Body of pancreas (tissue), 4 donors: ENCODE measurements at regions not wholly inside any gene's neighbourhood (a gene's known extent, or its start where the extent isn't known, plus 50 kb on each side); places are given as distances from the start of the nearest gene placed in this dataset.

ENCODE experiments used
- ATAC-seq: fragments of 150-250 bp; one replicate; pipeline ENCODE4 v1.9.1; 2016
- DNase-seq, 4 donors: peaks; one replicate each; pipeline ENCODE4 v3.0.0-alpha.2; 2019
- H3K27ac ChIP-seq, 4 donors: fragments of 200-600 bp; sonication (generic); 1 replicate in 3 of 4; 2 replicates in 1 of 4; pipeline versions ENCODE4 v1.5.1 to v1.6.1; 2016 to 2019; ENCODE audit warnings: mild to moderate bottlenecking in 1 of 4, mixed read lengths in 1 of 4, moderate library complexity in 1 of 4
- H3K27me3 ChIP-seq, 2 donors: fragments of 200-600 bp; sonication (generic); one replicate each; pipeline ENCODE4 v1.6.0; 2016; ENCODE audit warnings: mild to moderate bottlenecking in 1 of 2
- H3K36me3 ChIP-seq, 2 donors: fragments of 200-600 bp; sonication (generic); replicated peaks in 1 of 2; 2 replicates each; pipeline ENCODE4 v1.5.1; 2016; ENCODE audit warnings: low read depth in 2 of 2; ENCODE audit not compliant: insufficient read depth in 1 of 2
- H3K4me1 ChIP-seq: fragments of 200-600 bp; sonication (generic); one replicate; pipeline ENCODE4 v1.6.0; 2016
- H3K4me3 ChIP-seq, 2 donors: fragments of 200-600 bp; sonication (generic); 1 replicate in 1 of 2; 2 replicates in 1 of 2; pipeline ENCODE4 v1.5.1; 2016 to 2019
- H3K9me3 ChIP-seq, 3 donors: fragments of 200-600 bp; sonication (generic); 1 replicate in 2 of 3; 2 replicates in 1 of 3; pipeline ENCODE4 v1.5.1; 2016
- POLR2A ChIP-seq, 3 donors: fragments of 450-650 bp; IDR thresholded peaks; one replicate each; pipeline ENCODE4 v1.6.1; 2016; ENCODE audit warnings: antibody characterized with exemption in 3 of 3, mild to moderate bottlenecking in 2 of 3
- WGBS, 2 donors: methylation state at CpG; one replicate each; pipeline ENCODE4 v1.1.5; 2017; 5-methylcytosine and 5-hydroxymethylcytosine counted together
- intact Hi-C: fragments of 100-400 bp; cut with DNase I; formaldehyde crosslinking; loops from one replicate; pipeline ENCODE4 v1.15.1; 2023
- TF ChIP-seq, protein P1 (sequence below), 7 experiments: fragments of 450-650 bp in 4 of 7; fragments of 200-600 bp in 3 of 7; sonication (generic) in 3 of 7; IDR thresholded peaks; one replicate each; pipeline ENCODE4 v1.5.1; 2016 to 2019; ENCODE audit warnings: antibody characterized with exemption in 7 of 7

DNA sequence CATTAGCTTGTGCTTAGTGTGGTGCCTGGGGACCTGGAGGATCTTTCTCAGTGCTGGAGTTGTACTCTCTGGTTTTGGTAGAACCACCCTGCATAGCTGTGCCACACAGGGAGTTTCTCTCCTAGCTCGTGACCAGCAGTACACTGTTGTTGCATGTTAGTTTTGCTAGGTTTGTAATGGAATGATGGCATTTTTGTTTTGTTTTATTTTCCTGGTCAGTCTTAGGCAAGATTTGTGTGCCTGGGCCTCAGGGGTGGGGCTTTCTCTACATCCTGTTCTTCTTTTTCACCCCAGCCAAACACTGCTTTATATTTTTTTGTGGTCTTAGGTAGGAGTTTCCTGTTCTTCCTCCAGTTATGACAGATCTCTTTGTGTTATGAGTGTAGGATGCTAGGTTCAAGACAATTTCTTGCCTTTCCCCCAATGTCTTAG, 534.5 kb upstream of the KCNMB2 start:
- no peak for ATAC-seq
- WGBS, 2 donors: 65 to 83% methylated on average over 1 of the region's 1 CpG
- intact Hi-C loops: no loop called here

DNA sequence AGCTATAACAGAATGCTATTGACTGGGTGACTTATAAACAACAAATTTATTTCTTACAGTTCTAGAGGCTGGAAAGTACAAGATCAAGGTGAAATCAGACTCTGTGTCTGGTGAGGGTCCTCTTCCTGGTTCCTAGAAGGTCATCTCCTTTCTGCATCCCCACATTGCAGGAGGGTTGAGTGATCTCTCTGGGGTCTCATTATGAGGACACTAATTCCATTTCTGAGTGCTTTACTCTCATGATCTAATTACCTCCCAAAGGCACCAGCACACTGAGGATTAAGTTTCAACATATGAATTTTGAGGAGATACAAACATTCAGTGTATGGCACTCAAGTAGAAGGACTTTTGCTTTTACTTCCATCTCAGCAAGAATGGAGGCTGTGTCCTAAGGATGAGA, 534.1 kb upstream of the KCNMB2 start:
- Histone ChIP-seq H3K9me3 (no peaks in the 10 kb centered on the region), H3K36me3 (no peaks in the 10 kb centered on the region), H3K27ac (no peak overlapping the region), H3K4me3 (no peak overlapping the region), H3K4me1 (no peaks in the 10 kb centered on the region), H3K27me3 (no peaks in the 10 kb centered on the region)
- TF ChIP-seq POLR2A (IDR thresholded peaks at IDR 0.05): no peak
- TF ChIP-seq, protein P1, sequence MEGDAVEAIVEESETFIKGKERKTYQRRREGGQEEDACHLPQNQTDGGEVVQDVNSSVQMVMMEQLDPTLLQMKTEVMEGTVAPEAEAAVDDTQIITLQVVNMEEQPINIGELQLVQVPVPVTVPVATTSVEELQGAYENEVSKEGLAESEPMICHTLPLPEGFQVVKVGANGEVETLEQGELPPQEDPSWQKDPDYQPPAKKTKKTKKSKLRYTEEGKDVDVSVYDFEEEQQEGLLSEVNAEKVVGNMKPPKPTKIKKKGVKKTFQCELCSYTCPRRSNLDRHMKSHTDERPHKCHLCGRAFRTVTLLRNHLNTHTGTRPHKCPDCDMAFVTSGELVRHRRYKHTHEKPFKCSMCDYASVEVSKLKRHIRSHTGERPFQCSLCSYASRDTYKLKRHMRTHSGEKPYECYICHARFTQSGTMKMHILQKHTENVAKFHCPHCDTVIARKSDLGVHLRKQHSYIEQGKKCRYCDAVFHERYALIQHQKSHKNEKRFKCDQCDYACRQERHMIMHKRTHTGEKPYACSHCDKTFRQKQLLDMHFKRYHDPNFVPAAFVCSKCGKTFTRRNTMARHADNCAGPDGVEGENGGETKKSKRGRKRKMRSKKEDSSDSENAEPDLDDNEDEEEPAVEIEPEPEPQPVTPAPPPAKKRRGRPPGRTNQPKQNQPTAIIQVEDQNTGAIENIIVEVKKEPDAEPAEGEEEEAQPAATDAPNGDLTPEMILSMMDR (IDR thresholded peaks at IDR 0.05): no peak
- ATAC-seq (no peak), DNase-seq (no peak)
- intact Hi-C loops: no loop called here

More for the DNA sequence above, 534.5 kb upstream of the KCNMB2 start:
- no peak for DNase-seq
- Histone ChIP-seq H3K27me3 (no peaks in the 10 kb centered on the region), H3K27ac (no peak overlapping the region), H3K36me3 (no peaks in the 10 kb centered on the region), H3K9me3 (no peaks in the 10 kb centered on the region), H3K4me3 (no peak overlapping the region), H3K4me1 (no peaks in the 10 kb centered on the region)
- TF ChIP-seq, protein P1 (IDR thresholded peaks at IDR 0.05): no peak
- TF ChIP-seq POLR2A (IDR thresholded peaks at IDR 0.05): no peak

DNA sequence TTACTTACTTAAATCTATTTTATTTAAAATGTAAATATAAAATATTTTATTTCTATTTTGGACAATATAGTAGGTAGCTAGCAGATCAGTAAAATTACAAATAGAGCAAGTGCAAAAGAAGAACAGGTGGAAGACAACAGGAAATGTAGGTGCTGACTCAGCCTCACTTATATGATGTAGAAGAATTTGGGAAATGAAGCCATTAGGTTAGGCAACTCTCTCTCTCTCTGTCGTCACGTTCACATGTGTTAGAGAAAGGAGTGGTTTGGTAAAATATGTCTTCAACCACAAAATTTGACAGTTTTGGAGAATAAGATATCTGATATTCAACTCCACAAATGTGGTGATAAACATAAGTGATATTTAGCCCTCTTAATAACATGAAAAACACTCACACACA, 532.5 kb upstream of the KCNMB2 start:
- no peak overlapping the region for H3K4me3 ChIP-seq
- DNase-seq (no peak), ATAC-seq (no peak)
- 63% methylated on average over 2 of the region's 2 CpGs for WGBS, 2 donors
- intact Hi-C loops: no loop called here
- no peaks in the 10 kb centered on the region for H3K27me3 ChIP-seq
- H3K36me3 ChIP-seq: no peaks in the 10 kb centered on the region
- TF ChIP-seq, protein P1 (IDR thresholded peaks at IDR 0.05): no peak
- no peaks in the 10 kb centered on the region for H3K4me1 ChIP-seq
- H3K27ac ChIP-seq: no peak overlapping the region
- no peaks in the 10 kb centered on the region for H3K9me3 ChIP-seq

DNA sequence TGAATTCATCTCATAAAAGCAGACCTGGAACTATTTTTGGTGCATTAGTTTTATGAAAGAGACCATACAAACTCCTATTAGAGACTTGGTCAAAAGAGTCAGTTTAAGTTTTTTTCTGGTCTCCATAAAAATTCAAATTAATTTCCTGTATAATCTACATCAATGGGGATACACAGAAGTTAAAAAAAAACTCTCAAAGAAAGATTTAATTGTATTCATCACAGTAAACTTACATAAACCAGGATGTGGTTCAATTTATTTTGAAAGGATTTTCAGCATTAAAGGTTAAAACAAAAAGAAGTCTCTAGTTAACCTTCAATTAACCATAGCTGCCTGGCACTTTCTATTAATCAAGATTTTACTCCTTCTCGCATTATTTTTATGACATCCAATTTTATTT, 530.3 kb upstream of the KCNMB2 start:
- H3K27ac ChIP-seq: no peak overlapping the region
- H3K36me3 ChIP-seq: no peaks in the 10 kb centered on the region
- no peaks in the 10 kb centered on the region for H3K9me3 ChIP-seq
- WGBS, 2 donors: 80 to 83% methylated on average over 1 of the region's 1 CpG
- no peaks in the 10 kb centered on the region for H3K4me1 ChIP-seq
- H3K27me3 ChIP-seq: no peaks in the 10 kb centered on the region
- intact Hi-C loops: no loop called here
- no peak for ATAC-seq
- no peak overlapping the region for H3K4me3 ChIP-seq
- TF ChIP-seq, protein P1 (IDR thresholded peaks at IDR 0.05): no peak
- TF ChIP-seq POLR2A (IDR thresholded peaks at IDR 0.05): no peak
- no peak for DNase-seq

DNA sequence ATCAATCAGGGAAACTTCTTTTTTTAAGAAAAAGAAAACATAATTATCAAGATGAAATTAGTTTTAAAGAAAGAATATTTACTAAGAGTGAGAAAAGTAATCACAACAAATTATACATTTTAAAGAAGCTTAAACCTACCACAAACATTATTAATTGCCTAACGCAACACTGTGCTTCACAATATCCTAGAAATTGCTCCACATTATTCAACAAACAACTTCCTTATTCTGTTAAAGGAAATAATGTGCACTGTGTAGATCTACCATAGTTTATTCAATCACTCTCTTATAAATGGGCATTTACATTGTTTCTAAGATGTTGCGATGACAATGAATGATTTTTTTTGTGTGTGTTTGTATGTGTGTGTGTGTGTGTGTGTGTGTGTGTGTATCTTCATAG, 525.9 kb upstream of the KCNMB2 start:
- Histone ChIP-seq H3K36me3 (no peaks in the 10 kb centered on the region), H3K4me3 (no peak overlapping the region), H3K27me3 (no peaks in the 10 kb centered on the region), H3K27ac (no peak overlapping the region), H3K9me3 (no peaks in the 10 kb centered on the region), H3K4me1 (no peaks in the 10 kb centered on the region)
- no peak for ATAC-seq
- DNase-seq: no peak
- TF ChIP-seq, protein P1 (IDR thresholded peaks at IDR 0.05): no peak
- no peak for TF ChIP-seq POLR2A (IDR thresholded peaks at IDR 0.05)
- WGBS, 2 donors: 81 to 87% methylated on average over 2 of the region's 2 CpGs
- intact Hi-C loops: no loop called here
